LNCaP clone FGC (cell line): ENCODE measurements at regions not wholly inside any gene's neighbourhood (a gene's known extent, or its start where the extent isn't known, plus 50 kb on each side); places are given as distances from the start of the nearest gene placed in this dataset.

ENCODE experiments used
- DNase-seq: peaks from one replicate; pipeline ENCODE4 v3.0.0-alpha.2; 2011; ENCODE audit warnings: low read depth
- H3K4me3 ChIP-seq: 2 replicates; pipeline ENCODE4 v1.5.1; 2011; ENCODE audit warnings: mild to moderate bottlenecking, low read depth, low read length, control low read depth
- CTCF ChIP-seq: IDR thresholded peaks from 2 replicates; pipeline ENCODE4 v1.5.1; 2012; ENCODE audit warnings: mild to moderate bottlenecking; ENCODE audit not compliant: control insufficient read depth, insufficient read depth; ENCODE audit errors: extremely low read depth

- TF ChIP-seq CTCF, result no peak
- DNase-seq, result no peak
- no peak overlapping the region for H3K4me3 ChIP-seq
These were observed 526.7 kb downstream of the SUCLA2 start for GRCh38 chr13:47474326-47474725.

GRCh38 chr13:47472516-47472915 is 528.6 kb downstream of the SUCLA2 start:
- DNase-seq, result no peak
- no peak overlapping the region for H3K4me3 ChIP-seq
- TF ChIP-seq CTCF, result no peak

GRCh38 chr13:47463726-47464125 is 537.3 kb downstream of the SUCLA2 start:
- no peak for TF ChIP-seq CTCF

GRCh38 chr13:47463002-47463401 is 538.1 kb downstream of the SUCLA2 start:
- no peak for DNase-seq
- no peak overlapping the region for H3K4me3 ChIP-seq
- TF ChIP-seq CTCF, result no peak

More at GRCh38 chr13:47463726-47464125, 537.3 kb downstream of the SUCLA2 start:
- no peak overlapping the region for H3K4me3 ChIP-seq
- DNase-seq, result no peak

GRCh38 chr13:47461816-47462215 is 539.3 kb downstream of the SUCLA2 start:
- TF ChIP-seq CTCF, result no peak
- no peak for DNase-seq
- no peak overlapping the region for H3K4me3 ChIP-seq

- TF ChIP-seq CTCF, result peak; percentile 29; the same call in 1 of the 2 replicates
- no peak for DNase-seq
These were observed 541.6 kb downstream of the SUCLA2 start for GRCh38 chr13:47459512-47459911.

GRCh38 chr13:47457626-47458025 is 543.4 kb downstream of the SUCLA2 start:
- DNase-seq, result no peak
- no peak overlapping the region for H3K4me3 ChIP-seq
- TF ChIP-seq CTCF, result no peak

More at GRCh38 chr13:47459512-47459911, 541.6 kb downstream of the SUCLA2 start:
- no peak overlapping the region for H3K4me3 ChIP-seq
